ENCODE measurements at regions not wholly inside any gene's neighbourhood (a gene's known extent, or its start where the extent isn't known, plus 50 kb on each side); places are given as distances from the start of the nearest gene placed in this dataset.

- DNase-seq: no peak
Measured at GRCh38 chrX:20364238-20364637, 97.5 kb upstream of the RPS6KA3 start.

DNA sequence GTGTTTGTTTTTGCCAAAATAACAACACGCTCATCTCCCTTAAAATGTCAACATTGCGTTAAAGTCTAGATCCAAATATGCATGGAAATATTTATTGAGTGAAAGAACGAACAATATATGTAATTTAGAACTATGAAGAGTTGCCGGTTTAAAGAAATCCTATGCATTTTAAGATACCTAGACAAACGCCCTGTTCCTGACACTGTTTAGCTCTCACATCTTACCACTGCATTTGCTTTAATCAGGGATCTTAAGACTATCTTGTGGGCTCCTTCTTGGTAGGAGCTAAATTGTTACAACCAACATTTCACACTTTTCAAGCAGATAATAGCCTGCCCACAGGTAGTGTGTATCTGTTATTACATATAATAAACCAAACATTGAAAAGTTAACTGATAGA lies 96.6 kb upstream of the RPS6KA3 start:
- DNase-seq: no peak

DNA sequence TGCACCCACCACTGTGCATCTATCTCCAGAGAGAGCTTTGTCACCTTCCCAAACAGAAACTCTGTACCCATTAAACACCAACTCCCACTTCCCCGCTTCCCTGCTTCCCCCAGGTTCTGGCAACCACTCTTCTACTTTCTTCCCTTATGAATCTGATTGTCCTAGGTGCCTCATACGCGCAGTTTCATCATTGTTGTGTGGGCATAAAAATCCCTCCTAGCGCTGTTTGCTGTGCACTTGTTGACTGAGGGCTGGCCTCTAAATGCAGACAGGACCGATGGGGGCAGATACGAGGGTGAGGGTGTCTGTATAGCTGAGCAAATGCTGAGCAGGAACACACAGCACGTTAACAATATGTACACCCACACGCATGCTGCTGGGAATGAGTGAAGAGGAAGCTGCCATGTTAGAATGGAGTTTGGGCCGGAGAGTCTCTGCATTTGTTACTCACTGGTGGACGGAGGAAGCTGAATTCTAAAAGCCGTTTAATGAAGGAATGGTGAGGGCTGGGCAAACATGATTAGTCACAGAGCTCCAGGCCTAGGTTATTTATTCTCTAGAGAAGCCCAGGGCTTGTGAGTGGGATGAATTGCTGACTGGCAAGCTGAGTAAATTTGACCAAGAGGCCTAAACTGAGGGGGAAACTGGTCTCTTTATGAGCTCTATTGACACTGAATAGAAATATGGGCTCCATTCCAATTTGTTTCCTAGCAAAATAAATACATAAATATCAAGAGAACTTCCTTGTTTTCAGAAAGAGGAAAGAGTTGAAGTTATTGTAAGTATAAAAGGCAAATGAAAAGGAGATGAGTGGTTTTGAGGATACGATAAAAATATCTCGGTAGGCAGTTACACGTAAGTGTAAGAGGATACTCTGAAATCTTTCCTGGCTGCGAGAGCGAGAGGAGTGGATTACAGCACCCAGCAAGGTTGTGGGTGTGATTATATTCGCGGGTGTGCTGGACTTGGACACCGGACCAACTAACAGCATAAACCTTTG lies 95.9 kb upstream of the RPS6KA3 start:
- peak; percentile 60 to 80 for DNase-seq

- no peak for DNase-seq
Measured at GRCh38 chrX:20361890-20362262, 95.2 kb upstream of the RPS6KA3 start.

DNA sequence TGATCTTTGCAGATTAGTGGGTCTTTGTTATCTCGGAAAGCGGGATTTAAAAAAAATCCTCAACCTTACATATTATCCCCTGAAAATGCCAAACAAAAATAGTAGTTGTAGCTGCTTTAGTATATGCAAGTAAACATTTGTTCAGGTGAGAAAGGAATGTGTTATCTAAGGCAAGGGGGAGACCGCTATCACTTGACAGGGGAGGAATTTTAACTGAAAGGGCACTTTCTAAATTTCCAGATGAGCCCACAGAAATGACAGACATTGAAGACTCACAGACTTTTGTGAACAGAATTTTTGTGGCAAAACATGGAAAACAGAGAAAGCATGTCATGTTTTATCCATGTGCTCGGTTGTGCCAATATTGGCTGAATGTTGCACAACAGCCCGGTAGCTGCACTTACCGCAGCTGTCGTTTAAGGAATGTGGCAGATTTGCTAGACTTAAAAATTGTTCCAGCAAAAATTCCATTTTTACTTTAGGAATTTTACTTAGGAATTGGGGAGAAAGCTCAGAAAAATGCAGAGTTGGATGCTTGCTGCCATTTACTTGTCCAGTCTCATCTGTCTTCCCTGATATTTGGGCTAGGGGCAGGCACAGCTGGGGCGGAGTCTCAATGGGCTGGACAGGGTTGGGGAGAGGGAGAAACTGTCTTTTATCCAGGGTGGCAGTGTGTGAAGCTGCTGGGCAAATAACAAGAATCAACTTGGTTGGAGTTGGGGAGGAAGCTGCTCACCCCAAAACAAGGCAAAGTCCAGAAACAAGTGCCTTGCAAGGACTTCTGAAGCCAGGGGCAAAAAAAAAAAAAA lies 94.6 kb upstream of the RPS6KA3 start:
- DNase-seq: no peak

DNA sequence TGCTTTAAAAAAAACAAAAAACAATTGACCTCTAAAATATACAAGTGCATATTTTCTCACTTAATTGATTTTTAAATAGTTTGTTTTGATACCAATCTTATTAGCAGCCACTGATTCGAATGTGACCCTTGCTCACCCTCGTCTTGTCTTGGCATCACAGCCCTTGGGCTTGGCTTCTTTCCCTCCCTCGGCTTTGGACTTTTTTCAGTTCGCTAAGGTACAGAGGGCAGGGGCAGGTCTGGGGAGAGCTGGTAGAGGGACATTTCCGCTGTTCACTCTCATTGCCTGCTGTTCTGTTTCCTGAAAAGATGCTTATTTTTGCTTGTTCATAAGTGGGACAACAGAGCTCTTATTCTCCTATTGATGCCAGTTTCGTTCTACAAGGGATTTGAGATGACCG lies 88.5 kb upstream of the RPS6KA3 start:
- no peak for DNase-seq

DNA sequence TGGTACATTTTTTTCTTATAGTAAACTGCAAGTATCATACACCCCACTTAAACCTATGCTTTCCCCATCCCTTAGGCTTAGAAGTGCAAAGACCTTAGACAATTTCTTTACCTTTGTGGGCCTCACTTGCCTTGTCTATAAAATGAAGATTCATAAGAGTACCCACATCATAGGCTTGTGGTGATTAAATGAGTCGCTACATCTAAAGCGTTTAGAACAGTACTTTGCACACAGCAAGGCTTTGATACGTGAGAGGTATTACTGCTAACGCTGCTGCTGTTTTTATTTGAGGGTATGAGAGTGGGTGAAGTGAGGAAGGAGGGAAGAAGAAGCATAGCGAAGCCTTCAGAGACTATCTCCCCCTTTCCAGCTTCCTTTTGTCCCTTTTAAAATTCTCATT lies 87.8 kb upstream of the RPS6KA3 start:
- no peak for DNase-seq

- DNase-seq: no peak
Measured at GRCh38 chrX:20352935-20353336, 86.2 kb upstream of the RPS6KA3 start.

- no peak for DNase-seq
Measured at GRCh38 chrX:20352504-20352903, 85.8 kb upstream of the RPS6KA3 start.

- DNase-seq: no peak
Measured at GRCh38 chrX:20350596-20350995, 83.9 kb upstream of the RPS6KA3 start.

DNA sequence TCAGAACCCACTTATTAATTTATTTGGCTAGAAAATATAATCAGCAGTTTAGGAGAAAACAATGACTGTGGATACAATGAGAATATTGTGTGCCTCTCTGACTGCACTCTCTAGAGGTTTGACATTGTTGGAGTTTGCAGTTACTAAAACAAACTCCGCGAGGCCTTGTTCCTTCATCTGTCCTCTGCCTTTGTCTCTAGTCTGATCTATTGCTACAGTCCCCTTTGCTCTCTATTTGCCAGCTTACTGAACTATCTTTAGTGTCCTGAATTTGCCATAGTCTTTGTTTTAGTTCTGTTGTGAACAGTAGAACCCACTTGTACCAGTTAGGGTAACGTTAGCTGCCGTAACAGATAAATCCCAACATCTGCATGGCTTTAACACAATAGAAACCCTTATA lies 81.4 kb upstream of the RPS6KA3 start:
- no peak for DNase-seq

DNA sequence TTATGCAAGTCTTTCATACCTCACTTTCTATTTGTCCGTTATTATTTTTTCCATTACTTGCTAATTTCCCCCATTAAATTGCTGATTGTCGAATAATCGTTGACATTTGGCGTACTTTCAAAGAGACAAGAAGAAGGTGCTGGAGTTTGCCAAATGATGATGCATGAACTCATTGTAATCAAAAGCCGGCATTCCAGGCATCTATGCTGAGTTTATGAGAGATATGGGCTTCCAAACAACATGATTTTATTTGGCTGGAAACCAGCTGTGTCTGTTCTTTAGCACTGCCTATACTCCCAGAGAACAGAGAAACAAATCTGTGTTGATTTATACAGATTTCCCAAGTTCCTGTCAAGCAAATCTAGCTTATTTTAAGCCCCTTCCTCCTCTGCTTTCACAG lies 80.8 kb upstream of the RPS6KA3 start:
- no peak for DNase-seq

GRCh38 chrX:20333672-20334071 lies 67.0 kb upstream of the RPS6KA3 start:
- no peak for DNase-seq

DNA sequence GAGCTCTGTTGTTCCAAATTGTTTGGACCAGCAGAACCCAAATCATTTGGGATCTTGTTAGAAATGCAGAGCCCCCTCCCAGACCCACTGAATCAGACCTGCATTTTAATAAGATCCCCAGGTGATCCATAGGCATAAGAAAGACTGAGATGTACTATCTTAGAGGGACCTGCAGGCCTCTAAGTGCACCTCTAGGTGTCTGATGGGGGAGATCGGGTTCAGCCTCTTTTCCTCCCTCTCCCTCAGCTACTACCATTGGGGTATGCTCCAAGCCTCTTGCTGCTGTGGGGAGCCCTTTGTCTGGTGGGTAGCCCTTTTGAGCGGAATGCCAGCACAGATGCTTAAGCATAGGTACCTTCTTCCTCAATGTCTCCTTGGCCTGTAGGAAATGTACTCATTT lies 63.8 kb upstream of the RPS6KA3 start:
- no peak for DNase-seq

DNA sequence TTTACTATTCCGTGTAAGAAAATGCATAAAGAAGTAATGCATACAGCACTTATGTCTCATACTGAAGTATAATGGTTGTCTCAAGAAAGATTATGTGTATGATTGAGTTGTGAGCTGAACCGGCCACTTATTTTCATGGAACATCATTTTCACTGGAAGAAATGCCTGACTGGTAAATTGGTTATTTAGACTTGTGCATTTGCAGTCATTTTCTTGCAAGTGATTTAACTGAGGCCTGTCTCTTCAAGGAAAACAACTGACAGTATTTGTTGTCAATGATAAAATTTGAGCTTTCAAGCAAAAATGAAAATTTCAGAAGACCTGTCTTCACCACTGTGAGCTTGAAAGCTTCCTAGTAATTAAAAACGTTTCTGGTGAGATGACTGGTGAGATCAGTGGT lies 62.7 kb upstream of the RPS6KA3 start:
- DNase-seq: no peak

- no peak for DNase-seq
Measured at GRCh38 chrX:20325786-20326388, 59.2 kb upstream of the RPS6KA3 start.

GRCh38 chrX:20322887-20323286 lies 56.2 kb upstream of the RPS6KA3 start:
- no peak for DNase-seq

DNA sequence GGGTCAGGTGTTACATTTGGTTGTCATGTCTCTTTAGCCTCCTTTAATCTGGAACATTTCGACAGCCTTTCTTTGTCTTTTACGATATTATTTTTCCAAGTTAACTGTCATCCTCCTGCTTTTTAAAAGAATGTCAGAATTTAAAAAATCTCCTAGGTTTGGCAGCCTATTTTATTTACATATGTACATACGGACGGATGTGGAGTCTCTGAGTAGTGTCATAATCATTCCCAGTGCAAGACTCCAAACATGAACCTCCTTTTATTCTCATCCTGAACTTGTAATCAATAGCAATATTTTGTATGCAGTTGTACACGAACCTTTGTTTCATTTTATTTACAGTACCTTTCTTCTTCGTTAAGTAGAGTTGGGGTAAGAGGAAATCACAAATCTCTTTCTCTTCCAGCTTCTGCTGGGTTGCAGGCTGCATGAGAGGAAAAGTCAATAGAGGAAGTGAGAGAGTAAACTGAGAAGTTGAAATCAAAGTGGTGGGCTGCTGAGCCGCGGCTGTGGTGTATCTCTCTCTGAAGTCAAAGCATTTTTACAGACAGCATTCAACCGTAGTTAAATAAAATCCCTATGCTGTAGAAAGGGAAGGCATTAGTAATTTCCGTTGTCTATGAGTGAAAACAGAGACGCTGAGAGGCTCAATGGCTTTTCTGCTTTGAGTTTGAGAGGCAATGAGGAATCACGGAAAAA lies 53.9 kb upstream of the RPS6KA3 start:
- no peak for DNase-seq

- no peak for DNase-seq
Measured at GRCh38 chrX:20319054-20319453, 52.3 kb upstream of the RPS6KA3 start.

GRCh38 chrX:20317873-20318272 lies 51.2 kb upstream of the RPS6KA3 start:
- DNase-seq: no peak

All from NCI-H1930 (cell line).